GM21360 (cell line): ENCODE measurements at regions not wholly inside any gene's neighbourhood (a gene's known extent, or its start where the extent isn't known, plus 50 kb on each side); places are given as distances from the start of the nearest gene placed in this dataset.
"Not testable (repeated sequence)": the region's sequence is repeated elsewhere in the genome, so short reads cannot be mapped to it uniquely, and the experiment has no call there.

Source experiments
- ATAC-seq: cut with Tn5 transposase; IDR thresholded peaks from one replicate; pipeline ENCODE4 v1.9.1; 2021; ENCODE audit warnings: mild to moderate bottlenecking, moderate library complexity; ENCODE audit not compliant: unreplicated experiment

DNA sequence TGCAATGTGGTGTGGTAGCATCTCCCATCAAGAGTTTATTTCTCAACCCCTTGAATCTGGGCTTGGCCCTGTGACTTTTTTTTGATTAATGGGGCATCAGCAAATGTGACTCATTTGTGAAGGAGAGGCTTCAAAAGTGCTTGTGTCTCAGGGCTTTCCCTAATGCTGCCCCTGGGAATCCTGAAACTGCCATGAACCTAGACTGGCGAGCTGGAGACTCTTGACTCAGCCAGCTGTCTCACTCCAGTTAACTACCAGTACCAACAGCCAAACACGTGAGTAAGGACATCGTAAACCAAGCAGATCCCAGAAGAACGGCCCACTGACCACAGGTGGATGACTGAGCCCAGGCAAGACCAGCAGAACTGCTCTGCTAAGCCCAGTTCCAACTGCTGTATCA lies 72.8 kb upstream of the ADTRP start:
- ATAC-seq = no peak

GRCh38 chr6:11848852-11849731 lies 70.5 kb upstream of the ADTRP start:
- ATAC-seq = no peak

GRCh38 chr6:11848346-11848651 lies 69.7 kb upstream of the ADTRP start:
- ATAC-seq = no peak

DNA sequence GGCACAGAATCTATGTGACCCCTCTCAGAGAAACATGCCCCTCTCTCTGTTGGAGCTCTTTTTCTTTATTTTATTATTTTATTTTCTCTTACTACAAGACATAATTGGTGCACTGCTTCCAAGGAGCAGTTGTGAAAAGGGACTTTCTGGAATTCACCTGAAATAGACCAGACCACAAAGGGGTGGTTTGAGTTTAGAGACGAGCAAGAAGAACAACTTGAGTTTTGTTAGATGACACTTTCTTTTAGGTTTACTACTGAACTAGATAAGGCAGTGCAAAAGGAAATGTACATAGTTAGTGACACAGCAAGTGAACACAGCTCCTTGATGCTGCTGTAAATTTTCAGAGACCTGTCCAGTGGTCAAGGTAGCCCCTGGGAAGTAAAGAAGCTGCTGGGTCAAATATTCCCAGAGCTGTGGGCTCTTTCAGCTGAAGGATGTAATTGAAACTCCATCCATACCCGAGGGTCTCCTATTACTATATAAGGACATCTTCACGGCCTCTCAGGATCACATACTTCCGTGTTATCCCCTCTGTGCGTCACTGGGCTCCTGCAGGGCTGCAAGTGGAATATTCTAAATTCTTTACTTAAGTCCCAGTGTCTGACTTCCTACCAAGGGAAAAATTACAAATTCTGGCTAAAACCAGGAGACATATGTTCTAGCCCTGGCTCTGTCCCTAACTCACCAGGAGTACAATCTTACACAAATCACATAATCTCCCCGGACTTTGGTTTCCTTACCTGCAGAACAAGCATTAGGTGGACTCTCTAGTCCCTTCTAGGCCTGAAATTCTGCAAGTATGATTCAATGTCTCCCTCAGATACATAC lies 69.1 kb upstream of the ADTRP start:
- ATAC-seq = no peak

DNA sequence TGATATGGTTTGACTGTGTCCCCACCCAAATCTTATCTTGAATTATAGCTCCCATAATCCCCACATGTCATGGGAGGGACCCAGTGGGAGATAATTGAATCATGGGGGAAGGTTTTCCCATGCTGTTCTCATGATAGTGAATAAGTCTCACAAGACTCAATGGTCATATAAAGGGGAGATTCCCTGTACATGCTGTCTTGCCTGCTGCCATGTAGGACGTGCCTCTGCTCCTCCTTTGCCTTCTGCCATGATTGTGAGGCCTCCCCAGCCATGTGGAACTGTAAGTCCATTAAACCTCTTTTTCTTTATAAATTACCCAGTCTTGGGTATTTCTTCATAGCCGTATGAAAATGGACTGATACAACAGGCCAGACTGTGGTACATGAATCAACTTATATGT lies 68.5 kb upstream of the ADTRP start:
- ATAC-seq = not testable (repeated sequence)

GRCh38 chr6:11845664-11846577 lies 67.3 kb upstream of the ADTRP start:
- ATAC-seq = no peak

GRCh38 chr6:11842795-11843194 lies 64.2 kb upstream of the ADTRP start:
- ATAC-seq = not testable (repeated sequence)

DNA sequence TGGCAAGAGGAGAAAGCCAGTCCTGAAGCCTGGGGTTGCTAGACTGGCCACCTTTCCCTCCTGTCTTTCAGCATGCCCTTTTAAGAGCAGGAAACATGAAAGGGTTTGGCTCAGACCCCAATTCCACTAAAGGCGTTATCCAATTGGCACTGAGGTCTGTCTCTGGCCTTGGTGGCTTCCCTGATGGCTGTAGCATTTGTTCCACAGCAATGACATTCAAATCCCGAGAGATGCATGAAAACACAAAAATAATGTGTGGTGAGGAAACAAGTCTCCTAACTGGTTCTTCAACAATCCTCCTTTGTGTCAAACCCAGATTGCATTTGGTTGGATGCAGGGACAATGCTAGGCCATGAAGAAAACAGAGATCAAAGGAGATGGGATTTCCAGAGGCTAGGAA lies 56.5 kb upstream of the ADTRP start:
- ATAC-seq = no peak

GRCh38 chr6:11833626-11834592 lies 55.3 kb upstream of the ADTRP start:
- ATAC-seq = peak; percentile 80

DNA sequence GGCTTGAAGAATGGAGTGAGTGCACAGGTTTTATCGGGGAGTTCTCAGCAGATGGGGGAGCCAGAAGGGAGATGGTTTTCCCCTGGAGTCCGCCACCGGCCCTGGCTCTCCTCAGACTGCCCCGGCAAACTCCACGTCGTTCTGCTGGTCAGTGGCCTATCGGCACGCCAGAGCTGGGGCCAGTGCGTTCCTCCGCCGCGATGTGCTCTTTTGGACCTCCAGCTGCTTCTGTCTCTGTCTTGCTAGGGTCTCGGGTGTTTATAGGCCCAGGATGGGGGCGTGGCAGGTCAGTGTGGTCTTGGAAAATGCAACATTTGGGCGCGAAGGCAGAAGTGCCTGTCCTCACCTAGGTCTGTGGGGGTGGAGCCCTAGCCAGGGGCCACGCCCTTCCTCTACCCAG lies 53.0 kb upstream of the ADTRP start:
- no peak for ATAC-seq

- ATAC-seq = no peak
These were observed 51.9 kb upstream of the ADTRP start for GRCh38 chr6:11830520-11830919.

DNA sequence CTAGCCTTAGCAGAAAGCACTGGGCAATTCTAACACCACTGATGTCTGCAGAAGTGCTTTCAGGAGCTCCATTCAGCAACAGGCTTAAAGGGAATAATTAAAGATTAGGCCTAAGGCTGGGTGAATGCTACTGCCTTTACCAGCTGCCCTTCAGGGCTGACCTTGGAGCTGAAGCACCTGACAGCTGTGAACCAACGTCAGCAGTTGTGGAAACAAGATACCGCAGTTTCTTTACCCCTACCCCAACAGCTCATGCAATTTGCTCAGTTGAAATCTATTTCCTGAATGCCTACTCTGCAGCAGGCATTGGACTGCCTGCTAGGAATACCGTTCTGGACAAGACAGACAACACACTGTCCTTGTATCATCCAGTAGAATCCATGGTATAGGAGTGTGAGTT lies 51.5 kb upstream of the ADTRP start:
- no peak for ATAC-seq

DNA sequence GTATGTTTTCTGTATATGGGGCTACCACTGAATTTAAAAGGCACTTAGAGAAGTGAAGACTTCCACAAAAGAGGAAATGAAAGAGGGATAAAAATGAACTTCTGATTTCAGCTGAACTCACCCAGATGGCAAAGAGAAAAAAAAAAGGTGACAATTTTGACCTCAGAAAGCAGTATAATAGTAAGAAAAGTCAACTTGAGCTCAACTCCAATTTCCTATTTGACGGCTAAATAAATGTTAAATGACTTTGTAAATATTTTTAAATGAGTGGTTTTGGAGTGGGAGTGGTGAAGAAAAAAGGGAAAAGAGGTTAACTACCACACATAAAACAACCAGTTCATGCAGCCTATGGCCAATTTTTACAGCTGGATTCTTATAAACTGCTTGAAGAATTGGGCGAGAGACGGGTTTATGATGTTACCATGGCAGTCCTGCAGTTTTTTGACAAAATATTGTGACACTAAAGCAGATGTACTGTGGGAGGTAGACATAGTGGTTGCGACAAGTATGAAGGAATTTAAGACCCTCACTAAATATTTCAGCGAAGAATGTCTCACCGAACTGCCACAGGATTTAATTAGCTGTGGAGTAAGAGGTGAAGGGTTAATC lies 49.8 kb upstream of the ADTRP start:
- ATAC-seq = no peak
